Hematopoietic multipotent progenitor cell treated with erythropoietin and hydrocortisone succinate and interleukin-3 and kit ligand, for 6 days (in vitro differentiated cells): ENCODE measurements at regions not wholly inside any gene's neighbourhood (a gene's known extent, or its start where the extent isn't known, plus 50 kb on each side); places are given as distances from the start of the nearest gene placed in this dataset.
"Not testable (repeated sequence)": the region's sequence is repeated elsewhere in the genome, so short reads cannot be mapped to it uniquely, and the experiment has no call there.

Experiments
- DNase-seq: peaks from one replicate; pipeline ENCODE4 v3.0.0-alpha.2; 2015

DNA sequence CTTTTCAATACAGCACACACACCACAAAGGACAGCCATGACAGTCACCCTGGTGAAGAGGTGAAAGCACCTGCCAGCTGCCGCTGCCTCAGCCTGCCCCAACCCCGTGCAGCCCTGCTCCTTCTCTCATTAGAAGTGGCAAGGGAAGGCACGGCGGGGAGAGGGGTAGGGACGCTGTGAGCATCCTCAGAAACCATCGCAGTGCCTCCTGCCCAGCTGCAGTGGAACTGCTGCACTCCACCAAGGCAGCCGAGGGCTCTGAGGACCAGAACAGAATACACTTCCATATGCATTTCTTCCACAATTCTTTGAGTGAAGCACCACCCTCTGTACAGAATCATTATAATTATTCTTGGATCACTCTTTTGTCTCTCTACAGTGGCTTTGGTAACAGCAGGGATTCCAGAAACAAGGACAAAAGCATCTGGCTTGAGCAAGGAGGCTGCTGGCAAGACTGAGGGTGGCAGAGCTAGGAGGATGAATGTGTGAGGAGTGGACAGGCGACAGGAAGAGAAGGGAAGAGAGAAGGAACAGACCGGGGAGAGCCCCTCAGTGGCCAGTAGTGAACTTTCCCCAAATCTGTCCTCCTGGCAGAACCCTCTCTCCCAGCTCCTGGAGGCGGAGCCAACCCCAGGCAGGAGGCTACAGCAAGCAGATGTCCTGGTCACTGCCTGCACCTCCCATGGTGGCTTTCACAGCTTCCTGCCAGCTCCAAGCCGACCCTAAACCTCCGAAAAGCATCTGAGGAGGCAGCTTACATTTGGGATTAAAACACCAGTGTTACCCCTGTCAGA, 73.2 kb downstream of the MTNR1A start:
- no peak for DNase-seq

GRCh38 chr4:186475202-186475601, 80.2 kb downstream of the MTNR1A start:
- DNase-seq: no peak

DNA sequence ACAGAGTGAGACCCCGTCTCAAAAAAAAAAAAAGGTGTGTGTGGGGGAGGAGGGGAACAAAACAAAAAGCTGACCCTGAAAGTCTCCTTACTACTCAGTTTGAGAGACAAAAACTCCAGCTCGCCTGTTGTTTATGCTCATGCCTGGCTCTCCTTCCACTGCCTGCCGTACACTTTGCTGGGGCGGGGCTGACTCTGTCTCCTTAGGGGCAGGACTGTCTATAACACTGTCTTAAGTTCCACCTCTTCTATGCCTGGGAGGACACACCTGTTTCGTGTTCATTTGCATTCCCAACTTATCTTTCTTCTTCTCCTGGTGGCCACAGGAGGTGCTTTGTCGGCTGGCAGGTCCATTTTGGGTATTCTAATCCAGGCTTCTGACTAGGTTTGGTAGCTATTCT, 81.4 kb downstream of the MTNR1A start:
- DNase-seq: no peak

DNA sequence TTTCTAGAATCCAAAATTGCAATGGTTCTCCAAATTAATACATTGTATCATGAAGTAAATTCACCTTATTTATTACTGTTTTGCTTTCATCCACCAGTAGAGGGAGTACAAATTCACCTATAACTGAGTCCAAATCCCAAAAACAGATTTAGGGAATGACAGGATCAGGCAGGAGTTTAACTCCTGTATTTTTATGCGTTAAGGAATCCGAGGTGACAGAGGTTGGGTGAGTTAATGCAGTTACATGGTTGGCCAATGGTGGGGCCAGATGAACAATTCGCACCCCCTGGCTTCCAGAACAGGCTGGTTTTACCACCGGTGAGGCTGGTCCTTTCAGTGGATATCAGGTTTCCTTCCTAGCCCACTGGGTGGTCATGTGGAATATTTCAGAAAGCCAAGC, 82.4 kb downstream of the MTNR1A start:
- peak; percentile 8 for DNase-seq

- DNase-seq: no peak
These were observed 83.9 kb downstream of the MTNR1A start for GRCh38 chr4:186471441-186471840.

DNA sequence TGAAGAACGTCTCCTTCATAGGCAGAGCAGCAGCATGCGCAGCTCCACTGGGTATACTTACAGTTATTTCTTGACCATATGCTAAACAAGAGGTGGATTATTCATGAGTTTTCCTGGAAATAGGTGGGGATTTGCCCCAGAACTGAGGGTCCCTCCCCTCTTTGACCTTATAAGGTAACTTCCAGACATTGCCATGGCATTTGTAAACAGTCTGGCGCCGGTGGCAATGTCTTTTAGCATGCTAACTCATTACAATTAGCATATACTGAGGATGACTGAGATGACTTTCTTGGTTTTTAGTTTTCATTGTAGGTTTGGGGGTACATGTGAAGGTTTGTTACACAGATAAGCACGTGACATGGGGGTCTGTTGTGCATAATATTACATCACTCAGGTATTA, 97.3 kb downstream of the MTNR1A start:
- DNase-seq: no peak

DNA sequence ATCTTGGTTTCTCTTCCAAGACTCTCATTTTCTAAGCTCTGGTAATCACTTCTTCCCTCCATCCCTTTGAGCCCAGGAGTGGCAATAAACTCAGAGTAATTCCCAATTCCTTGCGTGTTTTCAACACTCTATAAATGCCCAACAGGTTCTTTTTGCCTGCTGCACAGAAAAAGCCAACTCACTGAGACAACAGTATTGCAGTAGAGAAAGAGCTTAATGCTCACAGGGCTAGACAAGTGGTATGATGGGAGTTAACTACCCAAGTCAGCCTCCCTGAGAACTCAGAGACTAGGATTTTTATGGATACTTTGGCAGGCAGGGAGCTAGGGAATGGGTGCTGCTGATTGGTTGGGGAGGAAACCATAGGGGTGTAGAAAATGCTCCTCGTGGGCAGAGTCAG, 103.4 kb downstream of the MTNR1A start:
- DNase-seq: no peak

- DNase-seq: no peak
These were observed 105.4 kb downstream of the MTNR1A start for GRCh38 chr4:186449954-186450353.

DNA sequence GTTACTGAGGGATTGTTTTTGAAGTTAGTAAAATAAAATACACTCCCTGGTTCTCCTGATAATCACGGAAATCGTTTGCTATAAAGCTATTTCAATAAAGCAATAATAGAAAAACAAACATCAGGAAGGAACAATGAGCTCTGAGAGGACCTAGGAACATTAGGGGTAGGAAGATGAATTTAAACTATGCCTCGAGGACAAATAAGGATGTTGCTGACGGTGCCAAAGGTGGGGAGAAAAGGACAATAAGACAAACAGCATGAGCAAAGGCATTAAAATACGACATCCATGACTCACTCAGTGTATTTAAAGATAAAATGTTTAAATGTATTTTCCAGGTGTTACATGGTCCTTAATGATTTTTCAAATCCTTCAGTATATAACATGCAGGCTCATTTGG, 110.3 kb downstream of the MTNR1A start:
- DNase-seq: no peak

DNA sequence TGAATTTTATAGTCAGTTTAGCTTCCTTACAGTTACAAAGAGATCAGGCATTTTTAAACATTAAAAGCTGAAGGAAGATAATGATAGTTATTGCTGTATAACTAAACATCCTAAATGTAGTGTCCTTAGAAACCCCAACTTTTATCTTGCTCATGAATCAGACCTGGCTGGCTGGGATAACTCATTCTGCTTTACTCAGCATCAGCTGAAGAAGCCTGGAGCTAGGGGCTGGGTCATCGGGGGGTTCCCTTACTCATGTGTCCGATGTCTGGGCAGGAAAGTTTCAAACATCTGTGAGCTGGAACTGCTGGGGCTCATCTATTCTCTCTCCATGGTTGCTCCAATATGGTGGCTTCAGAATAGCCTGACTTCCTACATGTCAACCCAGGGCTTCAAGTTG, 113.9 kb downstream of the MTNR1A start:
- DNase-seq: no peak

DNA sequence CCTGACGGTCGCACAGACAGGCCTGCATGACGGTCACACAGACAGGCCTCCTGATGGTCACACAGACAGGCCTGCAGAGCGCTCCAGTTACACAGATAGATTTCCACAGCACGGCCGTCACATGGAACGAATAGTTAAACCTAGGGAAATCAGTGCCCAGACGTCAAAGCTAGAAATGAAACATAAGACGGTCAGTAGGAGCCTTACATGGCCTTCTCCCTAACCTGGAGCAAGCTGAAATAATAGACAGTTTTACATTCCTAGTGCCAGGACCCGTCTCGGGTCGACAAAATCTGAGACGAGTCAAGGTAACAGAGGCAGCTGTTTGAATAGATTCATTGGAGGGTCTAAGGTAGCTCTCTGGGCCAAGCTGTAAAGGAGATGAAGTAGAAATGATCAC, 126.9 kb downstream of the MTNR1A start:
- no peak for DNase-seq

- no peak for DNase-seq
These were observed 130.6 kb downstream of the MTNR1A start for GRCh38 chr4:186424745-186425144.

DNA sequence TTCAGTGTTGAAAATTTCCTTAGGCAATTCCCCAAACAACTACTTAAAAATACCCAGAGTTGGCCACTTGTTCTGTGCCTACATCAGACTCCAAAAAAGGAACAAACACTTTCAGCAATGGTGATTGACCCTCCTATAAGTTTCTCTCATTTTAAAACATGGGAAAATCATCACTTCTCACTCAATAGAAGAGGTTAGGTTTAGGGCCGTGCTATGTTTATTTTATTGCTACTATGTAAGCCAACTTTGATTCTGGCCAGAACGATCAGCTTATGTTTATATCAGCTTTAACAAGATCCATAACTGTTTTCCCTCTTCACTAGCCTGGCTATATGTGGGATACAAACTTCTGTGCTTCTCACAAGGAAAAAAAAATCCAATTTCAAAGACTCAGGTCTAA, 133.1 kb downstream of the MTNR1A start:
- no peak for DNase-seq

DNA sequence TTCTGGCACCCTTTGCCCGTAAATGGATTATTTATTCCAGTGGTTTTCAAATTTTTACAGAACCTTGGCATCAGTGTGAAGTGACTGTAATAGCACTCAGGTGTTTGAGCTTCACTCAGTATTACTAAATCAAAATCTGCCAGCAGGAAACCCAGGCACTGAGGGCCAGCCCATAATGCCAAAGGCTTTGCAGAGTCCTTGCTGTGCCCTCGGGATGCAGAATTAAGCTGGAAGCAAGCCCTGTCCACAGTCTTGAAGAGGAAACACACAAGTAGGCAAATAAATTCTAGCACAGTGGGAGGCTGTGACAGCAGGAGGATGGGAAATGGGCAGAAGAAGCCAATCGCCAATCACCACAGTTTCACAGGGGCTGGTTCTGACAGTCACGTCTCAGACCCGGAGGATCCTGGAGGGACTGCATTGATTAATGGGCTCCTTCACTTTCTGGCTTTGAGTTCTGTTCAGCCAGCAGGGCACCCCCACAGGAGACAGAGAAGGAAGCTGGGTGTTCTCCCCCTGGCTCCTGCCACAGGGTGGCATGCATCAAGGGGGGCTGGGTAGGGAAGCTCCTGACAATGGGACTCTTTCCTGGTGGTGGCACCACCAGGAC, 138.8 kb downstream of the MTNR1A start:
- no peak for DNase-seq

DNA sequence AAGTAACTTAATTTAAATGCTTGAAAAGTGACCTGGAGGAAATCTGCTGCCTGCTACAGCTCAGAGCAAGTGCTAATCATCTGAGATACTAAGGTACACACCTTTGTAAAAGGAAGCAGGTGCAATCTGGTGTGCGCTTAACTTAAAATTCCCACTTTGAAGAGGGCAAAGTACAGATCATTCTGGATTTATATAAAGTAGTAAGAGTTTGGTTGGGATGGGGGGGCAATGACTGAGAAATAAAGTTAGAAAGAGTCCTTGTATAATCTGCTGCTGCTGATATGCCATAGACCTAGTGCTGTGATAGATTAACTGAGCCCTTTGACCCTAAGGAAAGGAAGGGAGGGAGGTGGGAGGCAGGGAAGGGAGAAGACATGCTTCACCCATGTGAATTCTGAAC, 141.0 kb downstream of the MTNR1A start:
- DNase-seq: no peak

GRCh38 chr4:186405957-186406356, 140.0 kb downstream of the F11 start:
- no peak for DNase-seq

DNA sequence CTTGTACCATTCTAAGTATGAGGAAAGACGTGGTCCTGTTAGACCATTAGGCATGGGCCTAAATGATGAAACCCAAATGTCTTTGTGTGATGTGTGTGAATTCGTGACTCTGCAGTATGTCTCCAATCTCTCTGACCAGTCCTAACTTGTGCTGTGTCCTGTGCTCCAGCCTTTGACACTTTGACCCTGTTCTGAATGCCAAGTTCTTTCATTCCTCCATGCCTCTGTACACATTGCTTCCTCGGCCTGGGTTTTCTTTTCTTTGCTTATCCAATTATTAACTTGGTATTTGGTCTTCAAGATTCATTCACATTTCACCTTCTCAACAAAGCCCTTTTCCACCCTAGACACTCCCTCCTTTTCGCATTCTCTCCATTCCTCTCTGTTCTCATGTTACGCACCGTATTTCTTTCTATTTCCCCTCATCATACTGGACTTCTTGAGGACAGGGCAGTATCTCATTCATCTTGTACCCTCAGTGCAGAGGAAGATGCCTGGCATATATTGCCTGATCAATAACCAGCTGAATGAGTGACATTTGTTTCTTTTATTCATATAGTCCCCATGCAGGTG, 138.7 kb downstream of the F11 start:
- DNase-seq: no peak

DNA sequence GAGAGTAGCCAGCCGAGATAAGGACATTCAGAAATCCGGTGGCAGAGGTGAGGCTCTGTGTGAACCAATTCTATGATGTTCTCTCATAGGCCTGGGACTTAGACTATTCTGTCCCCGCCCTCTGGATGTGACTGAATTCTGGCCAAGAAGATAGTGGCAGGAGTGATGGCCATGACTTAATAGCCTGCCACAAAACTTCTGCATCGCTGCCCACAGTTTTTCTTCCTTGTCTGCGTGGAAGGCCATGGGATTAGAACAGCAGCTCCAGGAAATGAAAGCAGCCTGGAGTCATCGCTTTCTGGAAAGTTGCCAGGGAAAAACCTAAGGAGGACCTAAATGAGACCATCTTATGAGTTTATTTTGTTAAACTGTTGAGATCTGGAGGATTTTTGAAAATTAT, 134.7 kb downstream of the F11 start:
- no peak for DNase-seq

- DNase-seq: no peak
These were observed 126.0 kb downstream of the F11 start for GRCh38 chr4:186392017-186392416.

DNA sequence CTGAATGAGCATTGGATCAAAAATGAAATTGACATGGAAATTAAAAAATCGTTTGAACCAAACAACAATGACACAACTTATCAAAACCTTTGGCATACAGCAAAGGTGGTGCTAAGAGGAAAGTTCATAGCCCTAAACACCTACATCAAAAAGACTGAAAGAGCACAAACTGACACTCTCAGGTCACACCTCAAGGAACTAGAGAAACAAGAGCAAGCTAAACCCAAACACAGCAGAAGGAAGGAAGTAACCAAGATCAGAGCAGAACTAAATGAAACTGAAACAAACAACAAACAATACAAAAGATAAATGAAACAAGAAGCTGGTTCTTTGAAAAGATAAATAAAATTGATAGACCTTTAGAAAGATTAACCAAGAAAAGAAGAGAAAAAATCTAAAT, 118.3 kb downstream of the F11 start:
- not testable (repeated sequence) for DNase-seq

- DNase-seq: no peak
These were observed 102.3 kb downstream of the F11 start for GRCh38 chr4:186368281-186368680.

DNA sequence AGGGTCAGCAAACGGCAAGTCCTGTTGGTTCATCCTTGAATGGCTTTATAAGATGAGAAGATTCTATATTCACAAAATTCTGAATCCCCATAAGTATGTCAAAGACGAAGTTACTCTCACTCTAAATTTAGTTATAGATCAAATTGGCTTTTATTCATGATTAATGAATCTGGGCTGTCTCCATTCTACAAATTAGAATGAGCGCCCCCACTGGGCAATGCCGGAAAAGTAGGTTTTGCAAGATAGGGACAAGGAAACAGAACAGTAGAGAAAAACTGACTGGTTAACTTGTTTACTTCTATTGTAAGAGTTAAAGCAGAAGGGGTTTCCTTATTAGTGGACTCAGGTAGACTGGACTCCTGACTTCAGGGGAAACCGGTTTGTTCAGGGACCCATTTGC, 100.3 kb downstream of the F11 start:
- DNase-seq: no peak

GRCh38 chr4:186363038-186363437, 97.0 kb downstream of the F11 start:
- DNase-seq: not testable (repeated sequence)

GRCh38 chr4:186360551-186360950, 94.6 kb downstream of the F11 start:
- no peak for DNase-seq
